Mesothelial cell of epicardium (in vitro differentiated cells): ENCODE measurements at regions not wholly inside any gene's neighbourhood (a gene's known extent, or its start where the extent isn't known, plus 50 kb on each side); places are given as distances from the start of the nearest gene placed in this dataset.
A peak's percentile ranks its signal among the peaks of the same experiment; 100 is the strongest.
"Not testable (repeated sequence)": the region's sequence is repeated elsewhere in the genome, so short reads cannot be mapped to it uniquely, and the experiment has no call there.

ENCODE experiments used
- DNase-seq, 2 experiments: peaks; one replicate each; pipeline ENCODE4 v3.0.0; 2021; ENCODE audit warnings: low spot score in 2 of 2; ENCODE audit not compliant: unreplicated experiment in 2 of 2
- H3K27ac Mint-ChIP-seq: 2 replicates; pipeline ENCODE4 v1.8.0; 2021; ENCODE audit warnings: mixed read lengths
- H3K27me3 Mint-ChIP-seq: 2 replicates; pipeline ENCODE4 v1.8.0; 2021; ENCODE audit warnings: low read depth, mixed read lengths
- H3K36me3 Mint-ChIP-seq: 2 replicates; pipeline ENCODE4 v1.8.0; 2021; ENCODE audit warnings: mixed read lengths
- H3K4me1 Mint-ChIP-seq: 2 replicates; pipeline ENCODE4 v1.8.0; 2021; ENCODE audit warnings: mixed read lengths
- H3K4me3 Mint-ChIP-seq: 2 replicates; pipeline ENCODE4 v1.8.0; 2021; ENCODE audit warnings: mild to moderate bottlenecking, moderate library complexity, mixed read lengths
- H3K9me3 Mint-ChIP-seq: 2 replicates; pipeline ENCODE4 v1.8.0; 2021; ENCODE audit warnings: mixed read lengths
- TF ChIP-seq, protein P1 (sequence below): fragments of 200-600 bp; sonication (generic); IDR thresholded peaks from one replicate; pipeline ENCODE4 v1.5.0; 2021; ENCODE audit warnings: antibody characterized with exemption; ENCODE audit not compliant: unreplicated experiment

DNA sequence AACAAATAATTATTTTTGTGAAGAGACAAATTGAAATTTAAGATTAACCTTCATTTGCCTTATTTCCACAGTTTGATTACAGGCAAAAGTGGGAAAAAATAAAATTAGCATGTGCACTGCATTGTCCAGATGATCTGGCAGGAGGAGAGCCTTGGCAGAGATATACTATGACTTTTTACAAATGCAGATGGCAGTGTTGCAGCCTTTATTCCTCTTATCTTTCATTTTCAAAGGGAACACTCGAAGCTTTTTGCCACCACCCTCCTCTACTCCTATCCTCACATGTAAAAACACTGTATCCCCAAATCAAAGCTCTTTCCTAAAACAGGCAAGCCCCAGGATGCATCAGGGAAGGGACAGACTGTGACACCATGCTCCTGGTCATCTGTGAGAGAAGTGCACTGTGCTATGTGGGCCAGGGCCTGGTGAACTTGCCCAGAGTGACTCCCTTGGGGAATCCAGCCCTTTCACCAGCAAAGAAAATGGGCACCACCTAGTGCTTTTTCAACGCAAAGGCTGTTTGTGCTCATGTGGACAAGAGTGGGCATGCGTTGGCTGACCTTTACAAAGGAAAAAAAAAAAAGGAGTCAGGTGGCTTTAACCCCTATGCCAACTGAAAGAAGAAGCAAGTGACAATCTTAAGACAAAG is 74.7 kb upstream of the ETAA1 start:
- Mint-ChIP-seq H3K4me1 (peaks cover 57% of the 10 kb centered on the region), H3K27me3 (no peaks in the 10 kb centered on the region), H3K9me3 (no peaks in the 10 kb centered on the region), H3K36me3 (no peaks in the 10 kb centered on the region), H3K27ac (peak overlapping the region; percentile 74), H3K4me3 (no peak overlapping the region)
- TF ChIP-seq, protein P1, sequence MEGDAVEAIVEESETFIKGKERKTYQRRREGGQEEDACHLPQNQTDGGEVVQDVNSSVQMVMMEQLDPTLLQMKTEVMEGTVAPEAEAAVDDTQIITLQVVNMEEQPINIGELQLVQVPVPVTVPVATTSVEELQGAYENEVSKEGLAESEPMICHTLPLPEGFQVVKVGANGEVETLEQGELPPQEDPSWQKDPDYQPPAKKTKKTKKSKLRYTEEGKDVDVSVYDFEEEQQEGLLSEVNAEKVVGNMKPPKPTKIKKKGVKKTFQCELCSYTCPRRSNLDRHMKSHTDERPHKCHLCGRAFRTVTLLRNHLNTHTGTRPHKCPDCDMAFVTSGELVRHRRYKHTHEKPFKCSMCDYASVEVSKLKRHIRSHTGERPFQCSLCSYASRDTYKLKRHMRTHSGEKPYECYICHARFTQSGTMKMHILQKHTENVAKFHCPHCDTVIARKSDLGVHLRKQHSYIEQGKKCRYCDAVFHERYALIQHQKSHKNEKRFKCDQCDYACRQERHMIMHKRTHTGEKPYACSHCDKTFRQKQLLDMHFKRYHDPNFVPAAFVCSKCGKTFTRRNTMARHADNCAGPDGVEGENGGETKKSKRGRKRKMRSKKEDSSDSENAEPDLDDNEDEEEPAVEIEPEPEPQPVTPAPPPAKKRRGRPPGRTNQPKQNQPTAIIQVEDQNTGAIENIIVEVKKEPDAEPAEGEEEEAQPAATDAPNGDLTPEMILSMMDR = no peak
- DNase-seq = peak in 1 of 2 experiments; percentile 40

DNA sequence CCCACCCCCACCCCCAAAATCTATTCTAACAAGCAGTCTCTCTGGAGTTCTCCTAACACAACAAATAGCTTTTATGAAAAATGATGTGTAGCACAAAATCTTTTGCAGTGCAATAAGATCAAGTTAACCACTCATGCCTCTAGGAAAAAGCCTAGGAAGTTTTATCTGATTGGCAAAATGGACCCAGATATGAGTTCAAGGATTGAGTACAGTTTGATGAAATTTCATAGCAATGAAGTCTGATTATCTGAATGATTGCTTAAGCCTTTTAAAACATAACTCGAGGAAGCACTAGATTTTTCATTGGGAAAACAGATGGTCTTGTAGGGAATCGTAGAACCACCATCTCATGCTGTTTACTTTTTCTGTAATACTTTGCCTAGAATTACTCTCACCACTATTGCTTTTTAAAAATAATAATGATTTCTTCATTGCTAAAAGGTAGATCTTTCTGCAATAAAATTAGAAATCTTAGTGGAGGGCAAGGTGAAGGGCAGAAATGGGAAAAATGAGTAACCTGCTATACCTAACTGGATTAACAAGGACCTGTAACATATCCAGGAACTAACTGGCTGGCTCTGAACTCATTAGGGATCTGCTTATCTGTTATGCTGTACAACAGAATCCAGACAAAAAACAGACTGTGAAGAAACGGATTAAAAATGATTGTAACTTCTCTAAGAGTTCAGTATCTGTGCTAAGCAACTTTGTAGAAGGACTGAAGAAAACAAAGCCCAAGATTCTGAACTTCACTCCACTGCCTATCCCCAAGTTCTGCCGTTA is 73.7 kb upstream of the ETAA1 start:
- H3K36me3 Mint-ChIP-seq = no peaks in the 10 kb centered on the region
- no peaks in the 10 kb centered on the region for H3K9me3 Mint-ChIP-seq
- H3K27me3 Mint-ChIP-seq = no peaks in the 10 kb centered on the region
- peak overlapping the region; percentile 75 for H3K27ac Mint-ChIP-seq
- H3K4me1 Mint-ChIP-seq = peaks cover 55% of the 10 kb centered on the region
- TF ChIP-seq, protein P1 = no peak
- H3K4me3 Mint-ChIP-seq = no peak overlapping the region
- DNase-seq = no peak

DNA sequence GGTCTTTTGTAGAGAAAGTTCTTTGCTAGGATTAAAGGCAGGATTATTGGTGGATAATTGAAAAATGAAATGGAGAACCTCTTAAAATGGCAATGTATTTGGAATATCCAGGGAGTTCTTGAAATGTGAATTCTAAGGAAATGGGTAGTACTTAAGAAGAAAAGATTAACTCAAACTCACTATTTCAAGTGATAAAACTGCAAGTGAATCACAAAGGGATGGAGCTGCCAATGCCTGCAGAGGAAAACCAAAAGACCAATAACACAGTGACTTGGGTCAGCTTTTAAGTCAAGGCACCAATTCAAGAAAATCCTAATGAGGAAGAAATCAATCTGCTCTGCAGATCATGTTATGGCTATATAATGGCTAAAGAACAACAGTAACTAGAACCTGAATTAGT is 67.6 kb upstream of the ETAA1 start:
- Mint-ChIP-seq H3K27me3 (peaks cover 27% of the 10 kb centered on the region), H3K9me3 (no peaks in the 10 kb centered on the region), H3K4me1 (peaks cover 6% of the 10 kb centered on the region), H3K36me3 (no peaks in the 10 kb centered on the region), H3K4me3 (no peak overlapping the region), H3K27ac (no peak overlapping the region)
- TF ChIP-seq, protein P1 = no peak
- DNase-seq = no peak

DNA sequence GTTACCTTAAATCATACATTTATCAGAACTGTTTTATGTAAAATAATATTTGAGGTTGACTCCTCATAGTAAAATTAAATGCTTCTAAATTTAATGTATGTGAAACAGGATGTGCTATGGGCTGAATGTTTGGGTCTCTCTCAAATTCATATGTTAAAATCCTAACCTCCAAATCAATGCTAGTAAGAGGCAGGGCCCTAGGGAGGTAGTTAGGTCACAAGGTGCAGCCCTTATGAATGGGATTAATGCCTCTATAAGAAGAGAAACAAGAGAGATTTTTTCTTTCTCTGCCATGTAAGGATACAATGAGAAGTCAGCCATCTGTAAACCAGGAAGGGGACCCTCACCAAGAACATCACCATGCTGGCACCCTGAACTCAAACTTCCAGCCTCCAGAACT is 67.2 kb upstream of the ETAA1 start:
- Mint-ChIP-seq H3K27ac (no peak overlapping the region), H3K36me3 (no peaks in the 10 kb centered on the region), H3K4me3 (no peak overlapping the region), H3K4me1 (peaks cover 2% of the 10 kb centered on the region), H3K9me3 (no peaks in the 10 kb centered on the region), H3K27me3 (peaks cover 27% of the 10 kb centered on the region)
- TF ChIP-seq, protein P1 = no peak
- no peak for DNase-seq

DNA sequence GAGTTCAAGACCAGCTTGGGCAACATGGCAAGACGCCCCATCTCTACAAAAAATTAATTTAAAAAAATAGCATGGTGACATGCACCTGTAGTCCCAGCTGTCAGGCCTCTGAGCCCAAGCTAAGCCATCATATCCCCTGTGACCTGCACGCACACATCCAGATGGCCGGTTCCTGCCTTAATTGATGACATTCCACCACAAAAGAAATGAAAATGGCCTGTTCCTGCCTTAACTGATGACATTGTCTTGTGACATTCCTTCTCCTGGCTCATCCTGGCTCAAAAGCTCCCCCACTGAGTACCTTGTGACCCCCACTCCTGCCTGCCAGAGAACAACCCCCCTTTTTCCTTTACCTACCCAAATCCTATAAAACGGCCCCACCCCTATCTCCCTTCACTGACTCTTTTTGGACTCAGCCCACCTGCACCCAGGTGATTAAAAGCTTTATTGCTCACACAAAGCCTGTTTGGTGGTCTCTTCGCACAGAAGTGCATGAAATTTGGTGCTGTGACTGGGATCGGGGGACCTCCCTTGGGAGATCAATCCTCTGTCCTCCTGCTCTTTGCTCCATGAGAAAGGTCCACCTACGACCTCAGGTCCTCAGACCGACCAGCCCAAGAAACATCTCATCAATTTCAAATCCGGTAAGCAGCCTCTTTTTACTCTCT is 65.6 kb upstream of the ETAA1 start:
- not testable (repeated sequence) for H3K27ac Mint-ChIP-seq, H3K4me1 Mint-ChIP-seq, H3K36me3 Mint-ChIP-seq, H3K9me3 Mint-ChIP-seq, H3K4me3 Mint-ChIP-seq, DNase-seq
- H3K27me3 Mint-ChIP-seq = peaks cover 27% of the 10 kb centered on the region

DNA sequence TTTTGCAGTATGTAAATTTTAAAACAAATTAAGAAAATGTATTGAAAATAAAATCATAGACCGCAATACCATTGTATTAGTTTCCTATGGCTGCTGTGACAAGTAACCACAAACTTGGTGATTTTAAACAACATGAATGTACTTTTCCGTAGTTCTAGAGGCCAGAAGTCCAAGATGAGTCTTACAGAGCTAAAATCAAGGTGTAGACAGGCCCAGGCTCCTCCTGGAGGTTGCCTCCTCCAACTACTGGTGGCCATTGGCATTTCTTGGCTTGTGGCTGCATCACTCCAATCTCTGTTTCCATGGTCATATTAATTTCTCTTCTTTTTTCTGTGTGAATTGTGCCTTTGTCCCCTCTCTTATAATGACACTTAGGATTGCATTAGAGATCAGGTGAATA is 59.2 kb upstream of the ETAA1 start:
- DNase-seq = no peak
- no peak overlapping the region for H3K27ac Mint-ChIP-seq
- TF ChIP-seq, protein P1 = no peak
- H3K27me3 Mint-ChIP-seq = peaks cover 10% of the 10 kb centered on the region
- H3K9me3 Mint-ChIP-seq = peaks cover 9% of the 10 kb centered on the region
- H3K36me3 Mint-ChIP-seq = peaks cover 3% of the 10 kb centered on the region
- no peak overlapping the region for H3K4me3 Mint-ChIP-seq
- H3K4me1 Mint-ChIP-seq = no peaks in the 10 kb centered on the region
